HUES48 (cell line): ENCODE measurements at regions not wholly inside any gene's neighbourhood (a gene's known extent, or its start where the extent isn't known, plus 50 kb on each side); places are given as distances from the start of the nearest gene placed in this dataset.

ENCODE experiments used
- H3K27ac ChIP-seq: one replicate; pipeline ENCODE4 v1.7.0; 2013; ENCODE audit warnings: low read depth, low read length, inconsistent platforms
- H3K27me3 ChIP-seq: 2 replicates; pipeline ENCODE4 v1.6.1; 2013; ENCODE audit warnings: mild to moderate bottlenecking, low read length; ENCODE audit not compliant: control insufficient read depth, insufficient read depth
- H3K36me3 ChIP-seq: 2 replicates; pipeline ENCODE4 v1.6.1; 2013; ENCODE audit warnings: low read length; ENCODE audit not compliant: control insufficient read depth, insufficient read depth
- H3K4me1 ChIP-seq: 2 replicates; pipeline ENCODE4 v1.6.1; 2013; ENCODE audit warnings: mild to moderate bottlenecking, low read length; ENCODE audit not compliant: control insufficient read depth, insufficient read depth
- H3K4me3 ChIP-seq: 2 replicates; pipeline ENCODE4 v1.5.1; 2013; ENCODE audit warnings: mild to moderate bottlenecking, low read depth, low read length
- H3K9ac ChIP-seq: 2 replicates; pipeline ENCODE4 v1.6.1; 2013; ENCODE audit warnings: mild to moderate bottlenecking, low read depth, low read length, moderate library complexity
- H3K9me3 ChIP-seq: 2 replicates; pipeline ENCODE4 v1.6.1; 2013; ENCODE audit warnings: low read length; ENCODE audit not compliant: control insufficient read depth, insufficient read depth

DNA sequence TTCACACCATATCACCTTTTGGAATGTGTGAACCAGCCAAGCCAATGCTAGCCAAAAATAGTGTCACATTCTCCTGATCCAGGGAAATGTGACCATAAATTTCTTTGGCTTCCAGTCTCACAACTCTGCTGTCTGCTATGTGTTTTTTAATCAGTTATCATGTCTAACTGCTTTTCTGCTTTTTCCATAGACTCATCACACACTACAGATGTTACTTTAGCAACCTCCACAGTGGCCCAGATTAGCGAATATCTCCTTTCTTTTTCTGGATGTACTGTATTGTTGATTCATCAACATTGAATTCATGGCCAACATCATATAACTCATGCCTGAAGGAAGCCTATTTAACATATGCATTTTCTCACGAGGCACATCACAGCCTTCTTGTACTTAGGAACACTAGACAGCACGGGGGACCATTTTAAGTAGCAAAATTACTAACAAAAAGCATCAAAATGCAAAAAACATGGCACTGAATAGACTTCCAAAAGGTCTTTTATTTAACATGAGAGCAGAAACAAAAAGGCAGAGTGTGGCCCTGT, 73.1 kb upstream of the POU2AF2 start:
- Histone ChIP-seq H3K27ac (no peak overlapping the region), H3K4me1 (no peaks in the 10 kb centered on the region), H3K9me3 (no peaks in the 10 kb centered on the region), H3K9ac (no peak overlapping the region), H3K4me3 (no peak overlapping the region), H3K27me3 (no peaks in the 10 kb centered on the region), H3K36me3 (no peaks in the 10 kb centered on the region)

DNA sequence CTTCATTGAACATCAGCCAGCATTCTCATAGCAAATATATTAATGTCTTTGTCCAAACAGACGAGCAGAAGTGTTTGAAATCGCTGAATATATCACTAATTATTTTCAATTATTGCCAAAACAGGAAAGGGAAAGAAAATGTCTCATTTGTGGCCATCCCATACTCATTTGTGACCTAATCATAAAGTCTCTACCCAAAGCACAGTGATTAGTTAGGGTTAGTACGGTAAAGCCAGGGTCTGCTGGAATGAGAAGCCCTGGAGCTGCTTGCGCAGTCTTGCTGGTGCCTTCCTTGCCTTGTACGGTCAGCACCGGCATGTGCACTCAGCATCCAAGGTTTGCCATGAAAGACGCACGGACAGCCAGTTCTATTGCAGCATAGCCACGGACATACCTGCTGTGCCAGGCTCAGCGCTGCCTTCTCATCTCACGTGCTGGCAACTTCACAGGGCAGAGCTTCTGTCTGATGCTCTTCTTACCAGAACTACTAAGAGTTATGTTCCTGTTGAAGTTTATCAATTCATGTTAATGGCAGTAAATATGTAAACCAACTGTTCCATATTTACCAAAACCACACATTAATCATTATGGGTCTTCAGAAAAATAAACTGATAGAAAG, 74.7 kb upstream of the POU2AF2 start:
- Histone ChIP-seq H3K9me3 (no peaks in the 10 kb centered on the region), H3K27me3 (no peaks in the 10 kb centered on the region), H3K9ac (no peak overlapping the region), H3K27ac (no peak overlapping the region), H3K4me1 (no peaks in the 10 kb centered on the region), H3K36me3 (no peaks in the 10 kb centered on the region), H3K4me3 (no peak overlapping the region)

DNA sequence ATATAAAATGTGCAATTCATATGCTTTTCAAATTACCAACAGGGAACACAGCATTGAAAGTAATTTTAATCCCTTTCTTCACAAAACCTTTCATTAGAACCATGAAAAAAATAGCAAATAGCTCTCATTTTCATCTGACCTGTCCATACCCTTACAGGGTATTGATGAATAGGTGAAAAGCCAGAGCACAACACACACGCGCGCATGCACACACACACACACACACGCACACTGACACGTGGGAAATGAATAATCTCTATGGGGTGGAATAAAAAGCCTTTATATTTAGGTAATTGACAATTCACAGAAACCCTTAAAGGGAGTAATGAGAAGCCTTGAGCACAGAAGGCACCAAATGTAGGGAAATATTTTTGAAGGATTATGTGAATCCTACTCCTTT, 76.2 kb upstream of the POU2AF2 start:
- no peaks in the 10 kb centered on the region for H3K4me1 ChIP-seq
- H3K27me3 ChIP-seq: no peaks in the 10 kb centered on the region
- no peaks in the 10 kb centered on the region for H3K36me3 ChIP-seq

DNA sequence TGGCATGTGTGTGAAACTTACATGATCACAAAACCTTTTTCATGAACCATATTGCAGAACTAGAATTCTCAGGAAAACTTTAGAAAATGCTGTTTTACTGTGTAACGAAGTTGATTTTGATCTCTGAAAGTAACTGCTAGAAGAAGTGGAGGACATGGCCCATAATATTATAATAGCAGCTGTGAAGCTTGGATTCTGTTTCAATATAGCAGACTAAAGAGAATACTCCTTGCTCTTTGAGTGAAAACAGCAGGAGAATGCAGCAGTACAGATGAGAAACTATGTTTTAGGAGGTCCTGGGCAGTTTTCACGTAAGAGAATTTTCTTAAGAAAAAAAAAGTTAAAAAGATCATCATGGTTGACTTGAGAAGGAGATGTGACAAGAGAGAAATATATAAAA, 76.7 kb upstream of the POU2AF2 start:
- no peak overlapping the region for H3K4me3 ChIP-seq
- H3K27ac ChIP-seq: no peak overlapping the region
- H3K36me3 ChIP-seq: no peaks in the 10 kb centered on the region
- H3K9ac ChIP-seq: no peak overlapping the region
- no peaks in the 10 kb centered on the region for H3K4me1 ChIP-seq
- H3K27me3 ChIP-seq: no peaks in the 10 kb centered on the region
- H3K9me3 ChIP-seq: no peaks in the 10 kb centered on the region

More for the DNA sequence above, 76.2 kb upstream of the POU2AF2 start:
- no peak overlapping the region for H3K4me3 ChIP-seq
- no peak overlapping the region for H3K27ac ChIP-seq
- H3K9ac ChIP-seq: no peak overlapping the region
- H3K9me3 ChIP-seq: no peaks in the 10 kb centered on the region

DNA sequence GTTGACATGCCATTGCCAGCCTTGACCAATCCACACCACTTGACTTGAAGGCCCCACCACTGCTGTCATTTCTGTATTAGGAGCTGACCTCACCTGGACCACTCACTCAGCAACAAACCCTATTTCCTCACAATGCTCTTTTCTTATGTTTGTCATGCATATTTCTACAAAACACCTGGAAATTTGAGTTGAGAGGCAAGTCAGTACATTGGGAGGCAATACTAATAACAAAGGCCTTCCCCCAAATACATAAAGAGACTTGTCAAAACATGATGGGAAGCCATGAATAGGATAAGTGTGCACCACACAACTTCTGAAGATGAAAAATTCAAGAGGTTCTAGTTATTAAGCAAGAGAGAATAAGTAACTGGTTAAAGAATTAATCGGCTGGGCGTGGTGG, 77.9 kb upstream of the POU2AF2 start:
- Histone ChIP-seq H3K27me3 (no peaks in the 10 kb centered on the region), H3K36me3 (no peaks in the 10 kb centered on the region), H3K4me1 (no peaks in the 10 kb centered on the region), H3K9me3 (no peaks in the 10 kb centered on the region), H3K4me3 (no peak overlapping the region), H3K27ac (no peak overlapping the region), H3K9ac (no peak overlapping the region)

DNA sequence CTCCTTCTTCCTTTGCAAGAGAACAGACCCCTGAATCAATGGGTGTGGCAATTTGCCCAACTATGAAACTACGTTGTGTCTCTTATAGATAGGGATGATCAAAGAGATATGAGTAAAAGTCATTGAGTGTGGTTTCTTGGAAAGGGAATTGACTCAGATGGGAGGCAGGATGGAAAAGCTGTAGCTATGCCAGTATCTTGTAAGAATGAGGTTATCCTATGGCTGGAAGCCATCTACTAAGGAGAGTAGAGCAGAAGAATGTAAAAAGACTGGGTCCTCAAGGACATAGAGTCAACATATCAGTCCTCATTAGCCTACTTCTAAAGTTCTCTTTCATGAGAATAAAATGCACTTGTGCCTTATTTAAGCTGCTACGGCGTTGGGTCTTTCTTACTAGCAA, 78.9 kb upstream of the POU2AF2 start:
- H3K4me3 ChIP-seq: no peak overlapping the region
- H3K4me1 ChIP-seq: no peaks in the 10 kb centered on the region
- H3K9ac ChIP-seq: no peak overlapping the region
- no peak overlapping the region for H3K27ac ChIP-seq
- H3K9me3 ChIP-seq: no peaks in the 10 kb centered on the region
- H3K36me3 ChIP-seq: no peaks in the 10 kb centered on the region
- H3K27me3 ChIP-seq: no peaks in the 10 kb centered on the region

DNA sequence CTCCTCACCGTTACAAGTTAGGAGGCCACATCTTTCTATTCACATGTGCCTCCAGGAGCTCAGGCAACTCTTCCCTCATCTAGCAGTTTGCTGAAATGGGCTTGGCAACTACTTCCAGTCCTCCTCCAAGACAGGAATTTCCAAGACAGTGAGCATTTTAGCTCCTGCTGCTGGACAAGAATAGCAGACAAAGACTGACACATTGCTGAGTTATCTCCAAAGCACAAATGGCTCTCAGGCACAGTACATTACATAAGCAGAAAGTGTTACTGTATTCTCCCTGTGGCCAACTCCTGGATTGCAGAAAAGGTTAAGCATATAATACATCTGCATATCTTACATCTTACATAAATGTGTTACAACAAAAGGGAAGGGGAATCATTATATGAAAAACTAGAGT, 83.2 kb upstream of the POU2AF2 start:
- H3K27ac ChIP-seq: no peak overlapping the region
- no peaks in the 10 kb centered on the region for H3K36me3 ChIP-seq
- no peaks in the 10 kb centered on the region for H3K27me3 ChIP-seq
- no peaks in the 10 kb centered on the region for H3K4me1 ChIP-seq
- no peaks in the 10 kb centered on the region for H3K9me3 ChIP-seq
- no peak overlapping the region for H3K9ac ChIP-seq
- no peak overlapping the region for H3K4me3 ChIP-seq

DNA sequence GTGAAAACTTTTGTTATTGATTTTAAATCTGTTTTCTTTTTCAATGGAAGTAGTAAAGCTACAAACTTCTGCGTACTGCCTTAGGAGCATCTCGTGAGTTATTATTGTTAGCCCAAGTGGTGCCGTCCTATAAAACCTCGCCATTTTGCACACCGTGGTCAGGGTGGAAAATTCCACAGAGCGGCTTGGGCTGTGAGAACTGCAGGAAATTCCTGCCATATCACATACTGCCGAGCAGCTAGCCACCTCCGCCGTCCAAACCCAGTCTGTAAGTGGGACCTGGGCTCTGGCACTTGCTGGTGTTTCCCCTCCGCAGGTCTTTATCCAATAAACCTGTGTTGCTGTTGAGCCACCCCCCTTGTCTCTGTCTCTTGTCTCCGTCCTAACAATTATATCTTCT, 88.0 kb upstream of the POU2AF2 start:
- Histone ChIP-seq H3K27ac (no peak overlapping the region), H3K4me3 (no peak overlapping the region), H3K36me3 (no peaks in the 10 kb centered on the region), H3K27me3 (no peaks in the 10 kb centered on the region), H3K9ac (no peak overlapping the region), H3K9me3 (no peaks in the 10 kb centered on the region), H3K4me1 (no peaks in the 10 kb centered on the region)

DNA sequence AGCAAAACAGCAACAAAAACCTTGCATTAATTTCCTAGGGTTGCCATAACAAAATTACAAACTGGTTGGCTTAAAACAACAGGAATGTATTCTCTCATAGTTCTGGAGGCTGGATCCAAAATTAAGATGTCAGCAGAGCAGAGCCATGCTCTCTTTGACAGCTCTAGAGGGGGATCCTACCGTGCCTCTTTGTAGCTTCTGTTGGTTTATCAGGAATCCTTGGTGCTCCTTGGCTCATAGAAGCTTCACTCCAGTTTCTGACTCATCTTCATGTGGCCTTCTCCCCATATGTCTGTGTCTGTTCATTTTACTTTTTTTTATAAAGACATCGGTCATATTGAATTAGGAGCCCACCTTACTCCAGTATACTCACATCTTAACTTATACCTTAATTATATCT, 90.5 kb upstream of the POU2AF2 start:
- Histone ChIP-seq H3K9me3 (no peaks in the 10 kb centered on the region), H3K4me3 (no peak overlapping the region), H3K4me1 (no peaks in the 10 kb centered on the region), H3K9ac (no peak overlapping the region), H3K27me3 (no peaks in the 10 kb centered on the region), H3K36me3 (no peaks in the 10 kb centered on the region), H3K27ac (no peak overlapping the region)

DNA sequence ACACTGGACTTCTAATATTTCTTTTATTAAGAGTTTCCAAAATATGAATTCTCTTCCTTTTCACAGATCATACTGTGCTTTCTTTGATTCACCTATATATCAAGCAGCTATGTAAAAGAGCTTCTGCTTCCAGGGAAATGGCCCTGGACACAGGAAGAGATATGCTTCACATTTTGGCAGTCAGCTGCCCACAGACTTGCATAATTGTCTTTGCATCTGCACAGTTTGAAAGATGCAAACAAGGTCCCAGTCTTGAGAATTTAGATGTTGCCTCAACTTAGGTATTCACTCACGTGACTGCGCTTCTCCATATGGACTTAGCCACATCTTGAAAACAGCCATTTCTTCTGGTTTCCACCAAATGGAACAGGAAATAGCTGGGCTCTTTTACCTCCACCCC, 92.3 kb upstream of the POU2AF2 start:
- H3K9ac ChIP-seq: no peak overlapping the region
- H3K4me3 ChIP-seq: no peak overlapping the region
- no peaks in the 10 kb centered on the region for H3K4me1 ChIP-seq
- H3K27ac ChIP-seq: no peak overlapping the region
- H3K36me3 ChIP-seq: no peaks in the 10 kb centered on the region
- no peaks in the 10 kb centered on the region for H3K27me3 ChIP-seq
- H3K9me3 ChIP-seq: no peaks in the 10 kb centered on the region

DNA sequence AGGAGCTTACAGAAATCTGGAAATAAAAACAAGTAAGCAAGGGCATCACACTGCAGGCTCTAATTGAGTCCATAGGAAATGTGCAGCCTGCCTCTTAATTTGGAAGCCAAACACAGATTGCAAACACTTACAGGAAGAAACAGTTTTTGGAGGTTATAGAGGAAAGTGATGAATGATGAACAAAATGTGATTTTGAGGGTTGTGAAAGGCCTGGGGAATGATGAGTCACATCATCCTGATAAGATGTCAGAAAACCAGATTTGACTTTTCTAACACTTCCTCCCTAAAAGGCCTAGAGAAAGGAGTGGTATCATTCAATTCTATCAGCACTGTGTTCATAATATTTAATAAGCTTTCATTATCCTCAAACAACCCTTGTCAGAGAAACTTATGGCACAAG, 96.6 kb upstream of the POU2AF2 start:
- Histone ChIP-seq H3K9ac (no peak overlapping the region), H3K36me3 (no peaks in the 10 kb centered on the region), H3K4me3 (no peak overlapping the region), H3K9me3 (no peaks in the 10 kb centered on the region), H3K27ac (no peak overlapping the region), H3K4me1 (no peaks in the 10 kb centered on the region), H3K27me3 (no peaks in the 10 kb centered on the region)
